ENCODE measurements at regions not wholly inside any gene's neighbourhood (a gene's known extent, or its start where the extent isn't known, plus 50 kb on each side); places are given as distances from the start of the nearest gene placed in this dataset.

GRCh38 chr21:35414507-35415139 lies 365.5 kb upstream of the RUNX1 start:
- H4K20me1 ChIP-seq (ENCODE audit: control insufficient read depth, insufficient read depth, insufficient read length) = no peaks in the 10 kb centered on the region
- DNase-seq = no peak
- no peaks in the 10 kb centered on the region for H3K79me1 ChIP-seq (ENCODE audit: insufficient read depth, low read depth, low read length, poor library complexity, severe bottlenecking)
- no peaks in the 10 kb centered on the region for H3K27me3 Mint-ChIP-seq (ENCODE audit: low read depth)
- H3K9me3 Mint-ChIP-seq = no peaks in the 10 kb centered on the region; a peak in 3 of 5 replicates
- no peak overlapping the region for H2BK12ac ChIP-seq (ENCODE audit: insufficient read length, low read depth, low read length)
- no peak overlapping the region for H3T11ph ChIP-seq (ENCODE audit: low read length)
- H3K23ac ChIP-seq (ENCODE audit: insufficient read length, low read depth, low read length) = no peak overlapping the region
- no peak overlapping the region for H3K9ac ChIP-seq (ENCODE audit: extremely low read depth, insufficient read length, low read length)
- no peak overlapping the region for H2BK20ac ChIP-seq (ENCODE audit: low read depth, low read length, poor library complexity, severe bottlenecking)
- WGBS (ENCODE audit: extremely low coverage, insufficient read length, low lambda C conversion rate) = no CpG with 5 or more reads among the region's 7 CpGs
- no peak for TF ChIP-seq CTCF (conservative IDR thresholded peaks at IDR 0.05)
- H3K4me2 ChIP-seq (ENCODE audit: insufficient read depth, insufficient read length, low read length) = no peak overlapping the region
- H3K27me3 ChIP-seq (ENCODE audit: insufficient read depth, low read length) = no peaks in the 10 kb centered on the region
- peaks cover 5% of the 10 kb centered on the region; the same call in 1 of the 2 replicates for H3K4me1 ChIP-seq (ENCODE audit: insufficient read depth, low read length)
- no peak overlapping the region for H4K5ac ChIP-seq (ENCODE audit: insufficient read length, low read depth, low read length)
- H3K4me1 Mint-ChIP-seq = peaks cover 27 to 30% of the 10 kb centered on the region in 2 experiments
- no peaks in the 10 kb centered on the region for H3K9me3 ChIP-seq (ENCODE audit: control insufficient read depth, low read depth, low read length)
- no peak overlapping the region for H3K14ac ChIP-seq (ENCODE audit: insufficient read depth, low read length)
- H3K56ac ChIP-seq (ENCODE audit: insufficient read length, low read depth, low read length) = no peak overlapping the region
- no peak overlapping the region for H2BK5ac ChIP-seq (ENCODE audit: insufficient read length, low read length)
- no peaks in the 10 kb centered on the region; a peak in 1 of 7 replicates for H3K36me3 Mint-ChIP-seq (ENCODE audit: insufficient read depth in 1 of 3, low read depth in 3 of 3)
- no peak overlapping the region for H4K91ac ChIP-seq (ENCODE audit: insufficient read length, low read depth, low read length)
- H3K4me3 Mint-ChIP-seq = no peak overlapping the region; a peak in 1 of 5 replicates
- no peaks in the 10 kb centered on the region for H3K23me2 ChIP-seq (ENCODE audit: insufficient read length, low read depth, low read length, poor library complexity, severe bottlenecking)
- H2BK15ac ChIP-seq (ENCODE audit: low read depth, low read length) = no peak overlapping the region
- no peak overlapping the region for H3K27ac ChIP-seq (ENCODE audit: insufficient read length, low read depth, low read length)
- no peak overlapping the region for H4K8ac ChIP-seq (replicated peaks; ENCODE audit: insufficient read length, low read depth, low read length)
- no peak overlapping the region for H3K18ac ChIP-seq (ENCODE audit: insufficient read length, low read depth, low read length)
- H2AK5ac ChIP-seq (ENCODE audit: insufficient read length, low read length) = no peak overlapping the region
- no peak overlapping the region for H3K4ac ChIP-seq (ENCODE audit: low read depth, low read length)
- H2BK120ac ChIP-seq (ENCODE audit: low read depth, low read length, poor library complexity, severe bottlenecking) = no peak overlapping the region
- H3K79me2 ChIP-seq (ENCODE audit: insufficient read depth, low read length) = no peaks in the 10 kb centered on the region
- peak overlapping the region; percentile 9 to 76 (median 66); a peak in 4 of 7 replicates for H3K27ac Mint-ChIP-seq
- no peak overlapping the region for H2AFZ ChIP-seq (ENCODE audit: low read length)

Data from H9 (cell line).